ENCODE measurements at regions not wholly inside any gene's neighbourhood (a gene's known extent, or its start where the extent isn't known, plus 50 kb on each side); places are given as distances from the start of the nearest gene placed in this dataset.
"Not testable (repeated sequence)": the region's sequence is repeated elsewhere in the genome, so short reads cannot be mapped to it uniquely, and the experiment has no call there.

GRCh38 chr4:17234678-17235077 lies 277.2 kb downstream of the QDPR start:
- no peak for DNase-seq

GRCh38 chr4:17232566-17233253 lies 279.2 kb downstream of the QDPR start:
- DNase-seq = peak; percentile 76

GRCh38 chr4:17231880-17232475 lies 279.9 kb downstream of the QDPR start:
- DNase-seq = not testable (repeated sequence)

DNA sequence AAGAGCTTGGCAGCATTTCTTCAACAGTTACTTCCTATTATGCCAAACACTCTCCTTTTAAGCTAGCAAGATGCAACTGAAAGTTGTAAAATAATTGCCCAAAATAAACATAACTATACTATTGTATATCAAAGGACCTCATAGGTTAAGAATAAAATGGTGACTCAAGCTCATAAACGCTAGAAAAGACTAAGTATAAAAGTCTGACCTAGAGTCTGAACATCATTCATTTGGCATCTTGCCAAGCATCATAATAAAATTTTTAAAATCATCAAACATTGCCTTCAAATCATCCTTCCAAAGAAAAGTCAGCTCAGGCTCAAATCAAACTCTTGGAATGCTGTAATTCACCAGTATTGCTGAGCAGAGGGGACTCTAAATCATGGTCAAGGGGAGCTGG lies 281.2 kb downstream of the QDPR start:
- DNase-seq = no peak

DNA sequence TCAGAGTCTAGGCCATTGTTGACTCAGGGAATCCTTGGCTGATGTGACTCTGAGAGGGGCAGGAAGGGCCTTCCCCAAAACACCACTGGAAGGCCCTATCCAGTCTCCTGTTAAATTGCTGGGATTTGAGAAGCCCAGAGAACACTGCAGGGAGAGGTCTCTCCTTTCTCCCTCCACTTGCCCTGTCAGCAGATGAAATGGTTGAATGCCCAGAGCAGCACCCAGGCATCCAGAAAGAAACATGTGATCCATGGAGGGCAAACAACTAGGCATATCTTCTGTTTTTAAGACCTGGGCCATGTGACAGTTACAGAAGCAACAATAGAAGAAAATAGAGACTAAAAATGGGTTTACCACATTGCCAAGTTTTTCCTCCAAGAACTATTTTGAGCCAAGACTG lies 291.1 kb downstream of the QDPR start:
- DNase-seq = no peak

GRCh38 chr4:17218786-17219185 lies 293.1 kb downstream of the QDPR start:
- no peak for DNase-seq

DNA sequence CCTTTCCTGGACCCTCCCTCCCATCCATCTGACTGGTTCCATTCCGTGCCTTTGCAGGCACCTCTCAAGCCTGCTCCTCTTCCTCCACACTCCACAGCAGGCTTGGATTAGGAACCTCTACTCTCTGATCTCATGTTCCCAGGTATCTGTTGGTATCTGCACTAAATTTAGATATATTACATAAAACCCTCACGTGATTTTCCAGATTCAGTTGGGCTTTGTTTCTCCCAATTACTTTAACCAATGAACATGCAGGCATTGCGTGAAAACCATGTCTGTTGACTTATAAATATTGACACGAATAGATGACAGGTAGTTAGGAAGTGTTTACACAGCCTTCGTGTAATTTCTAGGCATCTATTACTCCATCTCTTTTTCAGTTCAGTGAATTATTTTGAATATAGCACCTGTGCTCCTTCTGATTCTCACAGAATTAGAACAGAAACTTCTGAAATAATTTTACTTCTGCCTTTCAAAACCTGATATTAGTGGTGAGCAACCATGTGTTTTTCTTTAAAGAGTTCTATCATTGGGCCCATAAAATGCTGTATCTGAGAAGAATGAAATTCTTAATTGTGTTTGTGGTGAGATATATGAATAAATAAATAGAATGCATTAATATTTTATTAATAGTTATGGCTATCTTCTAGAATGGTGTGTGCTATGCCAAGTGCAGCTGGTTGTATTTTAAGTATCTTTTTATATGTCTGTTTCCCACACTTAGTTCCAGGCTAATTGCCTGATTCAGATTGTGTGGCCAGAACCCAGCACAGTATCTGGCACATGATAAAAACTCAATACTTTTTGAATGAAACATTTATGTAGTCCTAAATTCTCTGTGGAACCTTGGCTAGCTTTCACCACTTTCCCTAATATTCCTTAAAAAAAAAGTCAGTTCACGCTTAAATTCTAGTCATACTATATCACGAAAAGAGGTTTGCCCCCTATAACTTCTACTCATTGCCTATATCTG lies 304.8 kb downstream of the QDPR start:
- DNase-seq = no peak

DNA sequence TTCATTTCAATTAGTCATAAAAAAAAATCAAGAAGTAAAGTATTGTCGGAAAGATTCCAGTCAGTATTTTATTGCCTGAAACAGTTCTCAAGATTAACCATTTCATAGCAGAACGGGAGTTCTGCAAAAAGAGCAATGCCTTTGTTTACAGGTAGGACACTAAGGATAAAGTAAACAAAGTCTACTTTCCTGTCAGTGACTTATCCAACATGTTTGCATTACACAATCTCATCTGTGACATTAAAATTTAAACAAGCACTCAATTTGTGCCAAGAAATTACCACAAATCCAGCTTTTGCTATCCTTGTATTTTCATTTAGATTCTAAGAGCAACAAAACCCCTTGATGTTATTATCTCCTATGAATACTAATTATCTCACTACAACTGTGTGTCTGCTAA lies 306.5 kb upstream of the LDB2 start:
- DNase-seq = no peak

DNA sequence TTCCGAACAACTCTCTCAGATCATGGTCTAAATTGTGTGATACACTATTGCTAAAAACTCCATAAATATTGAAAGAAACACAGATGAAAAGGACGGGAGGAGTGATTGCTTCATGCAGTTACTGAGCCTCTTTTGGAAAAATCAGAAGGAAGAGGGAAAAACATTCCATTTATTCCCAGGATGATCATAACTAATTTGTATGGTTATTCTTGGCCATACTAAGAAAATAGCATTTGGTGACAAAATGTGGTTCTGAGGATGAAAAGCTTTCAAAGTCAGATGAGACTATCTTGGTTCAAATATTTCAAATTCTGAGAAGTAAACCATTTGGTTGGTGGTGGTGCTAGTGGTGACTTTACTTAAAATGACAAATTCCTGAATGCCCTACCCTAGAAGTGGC lies 305.4 kb upstream of the LDB2 start:
- no peak for DNase-seq

GRCh38 chr4:17197070-17197469 lies 298.6 kb upstream of the LDB2 start:
- DNase-seq = no peak

DNA sequence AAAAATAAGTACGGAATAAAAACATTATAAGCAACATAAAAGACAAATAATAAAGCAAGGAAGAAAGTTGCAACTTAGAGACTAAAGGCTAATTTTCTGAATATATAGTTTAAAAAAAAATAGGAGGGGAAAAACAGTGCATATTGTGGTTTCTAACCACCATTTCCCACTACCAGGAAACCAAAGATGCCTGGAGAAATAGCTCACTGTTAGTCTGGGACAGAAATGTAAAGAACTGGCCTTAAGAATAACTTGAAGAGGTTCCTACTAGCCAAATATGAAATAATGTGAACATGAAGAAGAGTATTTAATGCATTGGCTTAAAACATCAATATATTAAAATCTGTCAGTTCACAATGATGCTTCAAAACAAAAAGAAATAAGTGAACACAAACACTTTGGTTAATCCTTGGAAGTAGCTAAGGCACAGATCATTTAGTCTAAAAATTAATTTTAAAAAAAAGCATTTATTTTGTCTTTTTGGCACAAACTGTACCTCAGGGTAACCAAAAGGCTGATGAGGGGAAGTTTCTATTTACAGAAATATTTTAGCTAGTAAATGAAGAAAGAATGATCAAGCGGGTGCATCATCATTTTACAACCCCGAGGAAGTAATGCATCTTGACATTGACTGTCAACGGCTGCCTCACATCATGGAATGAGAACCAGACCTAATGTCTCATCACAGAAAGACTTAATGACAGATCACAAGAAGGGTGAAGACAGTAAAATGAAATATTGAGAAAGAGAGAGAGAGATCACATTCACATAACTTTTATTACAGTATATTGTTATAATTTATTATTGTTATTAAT lies 297.2 kb upstream of the LDB2 start:
- DNase-seq = peak; percentile 79

DNA sequence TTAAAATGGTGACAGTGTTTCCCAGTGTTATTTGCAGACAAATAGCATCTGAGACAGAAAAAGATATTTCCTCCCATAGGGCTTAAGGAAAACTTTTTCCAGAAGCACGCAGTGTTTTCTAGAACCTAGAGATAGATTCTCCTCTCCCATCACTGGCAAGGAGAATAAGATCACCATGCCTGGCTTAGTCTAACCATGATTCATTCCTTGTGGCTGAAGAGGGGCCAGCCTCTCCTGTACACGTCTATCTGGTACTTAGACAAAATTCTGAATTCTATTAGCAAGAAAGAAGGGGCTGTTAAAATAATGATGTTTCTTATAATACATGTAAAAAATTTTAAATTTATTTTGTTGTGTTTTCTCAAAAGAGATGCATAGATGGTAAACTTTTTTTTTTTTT lies 296.1 kb upstream of the LDB2 start:
- peak; percentile 42 for DNase-seq

GRCh38 chr4:17189759-17190158 lies 291.3 kb upstream of the LDB2 start:
- peak; percentile 16 for DNase-seq

- peak; percentile 81 for DNase-seq
Observed at GRCh38 chr4:17189401-17189720, 290.9 kb upstream of the LDB2 start.

- peak; percentile 51 for DNase-seq
Observed at GRCh38 chr4:17188547-17189400, 290.3 kb upstream of the LDB2 start.

- peak; percentile 20 for DNase-seq
Observed at GRCh38 chr4:17188125-17188524, 289.7 kb upstream of the LDB2 start.

DNA sequence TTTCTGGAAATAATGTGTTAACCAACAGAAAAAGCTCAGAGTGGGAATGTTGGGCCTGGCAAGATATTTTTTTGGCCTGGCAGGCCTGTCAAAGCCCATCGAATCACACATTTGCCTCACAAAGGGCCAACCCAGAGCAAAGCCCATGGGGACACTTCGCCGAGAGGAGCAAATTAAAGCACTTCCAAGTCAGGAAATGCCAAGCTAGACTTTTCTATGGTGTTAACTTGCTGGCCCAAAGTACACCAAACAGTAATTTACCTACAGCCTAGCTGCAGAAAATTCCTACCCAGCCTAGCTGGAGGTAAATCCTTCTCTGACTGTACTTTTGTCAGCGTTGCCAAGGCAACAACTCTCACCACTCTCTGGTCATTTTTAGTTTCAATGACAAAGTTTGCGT lies 288.6 kb upstream of the LDB2 start:
- DNase-seq = no peak

DNA sequence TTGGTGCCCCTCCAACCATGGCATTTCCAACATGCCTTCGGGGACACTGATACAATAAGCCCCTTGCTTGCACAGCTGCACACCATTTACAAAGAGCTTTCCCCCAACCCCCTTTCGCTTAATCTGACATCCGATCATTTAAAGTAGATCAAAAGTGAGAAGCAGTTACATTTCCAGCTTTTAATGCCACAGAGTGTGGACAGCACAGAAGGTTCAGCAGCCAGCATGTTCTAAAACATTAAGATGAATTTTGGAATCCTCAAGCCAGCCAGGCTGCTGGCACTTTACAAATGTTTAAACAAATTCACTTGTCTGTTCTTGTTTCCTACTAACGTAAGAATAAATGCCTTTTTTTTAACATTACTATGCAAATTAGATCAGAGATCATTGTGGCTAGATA lies 284.4 kb upstream of the LDB2 start:
- DNase-seq = no peak

- DNase-seq = no peak
Observed at GRCh38 chr4:17174751-17175150, 276.3 kb upstream of the LDB2 start.

DNA sequence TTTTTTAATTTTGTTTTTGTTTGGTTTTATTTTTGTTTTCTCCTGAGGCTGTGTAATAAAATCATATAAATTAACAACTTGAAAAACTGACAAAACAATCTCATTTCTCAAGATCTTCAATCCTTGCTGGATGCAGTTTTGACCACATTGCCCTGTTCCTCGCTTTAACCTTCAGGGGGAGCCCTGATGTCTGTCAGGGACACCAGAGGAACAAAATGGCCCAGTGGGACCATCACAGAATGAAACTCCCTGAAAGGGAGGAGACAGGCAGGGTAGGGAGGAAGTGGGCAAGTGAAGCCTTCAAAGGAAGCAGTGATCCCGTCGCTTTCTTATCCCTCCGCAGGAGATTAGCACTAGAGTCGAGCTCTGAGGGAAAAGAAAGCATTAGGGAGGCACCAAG lies 274.9 kb upstream of the LDB2 start:
- DNase-seq = no peak

GRCh38 chr4:17170131-17170530 lies 271.7 kb upstream of the LDB2 start:
- no peak for DNase-seq

GRCh38 chr4:17169699-17170098 lies 271.3 kb upstream of the LDB2 start:
- no peak for DNase-seq

Data from fibroblast of skin of abdomen (primary cell).